Fibroblast of pulmonary artery (primary cell): ENCODE measurements at regions not wholly inside any gene's neighbourhood (a gene's known extent, or its start where the extent isn't known, plus 50 kb on each side); places are given as distances from the start of the nearest gene placed in this dataset.

Experiments used
- DNase-seq: peaks from one replicate; pipeline ENCODE4 v3.0.0-alpha.2; 2010; ENCODE audit warnings: low read depth
- H3K4me3 ChIP-seq: replicated peaks from 2 replicates; pipeline ENCODE4 v1.5.1; 2011; ENCODE audit warnings: low read depth, mild to moderate bottlenecking, control low read depth, low read length, moderate library complexity
- TF ChIP-seq, protein P1 (sequence below): IDR thresholded peaks from 2 replicates; pipeline ENCODE4 v1.5.1; 2011; ENCODE audit warnings: mild to moderate bottlenecking, control low read depth, low read length, inconsistent platforms; ENCODE audit errors: missing control alignments

GRCh38 chr4:83993774-83994173, 457.9 kb downstream of the GPAT3 start:
- TF ChIP-seq, protein P1, sequence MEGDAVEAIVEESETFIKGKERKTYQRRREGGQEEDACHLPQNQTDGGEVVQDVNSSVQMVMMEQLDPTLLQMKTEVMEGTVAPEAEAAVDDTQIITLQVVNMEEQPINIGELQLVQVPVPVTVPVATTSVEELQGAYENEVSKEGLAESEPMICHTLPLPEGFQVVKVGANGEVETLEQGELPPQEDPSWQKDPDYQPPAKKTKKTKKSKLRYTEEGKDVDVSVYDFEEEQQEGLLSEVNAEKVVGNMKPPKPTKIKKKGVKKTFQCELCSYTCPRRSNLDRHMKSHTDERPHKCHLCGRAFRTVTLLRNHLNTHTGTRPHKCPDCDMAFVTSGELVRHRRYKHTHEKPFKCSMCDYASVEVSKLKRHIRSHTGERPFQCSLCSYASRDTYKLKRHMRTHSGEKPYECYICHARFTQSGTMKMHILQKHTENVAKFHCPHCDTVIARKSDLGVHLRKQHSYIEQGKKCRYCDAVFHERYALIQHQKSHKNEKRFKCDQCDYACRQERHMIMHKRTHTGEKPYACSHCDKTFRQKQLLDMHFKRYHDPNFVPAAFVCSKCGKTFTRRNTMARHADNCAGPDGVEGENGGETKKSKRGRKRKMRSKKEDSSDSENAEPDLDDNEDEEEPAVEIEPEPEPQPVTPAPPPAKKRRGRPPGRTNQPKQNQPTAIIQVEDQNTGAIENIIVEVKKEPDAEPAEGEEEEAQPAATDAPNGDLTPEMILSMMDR, result no peak
- DNase-seq, result no peak
- no peak overlapping the region for H3K4me3 ChIP-seq

GRCh38 chr4:83989835-83990234, 453.9 kb downstream of the GPAT3 start:
- TF ChIP-seq, protein P1, result no peak
- no peak for DNase-seq
- no peak overlapping the region for H3K4me3 ChIP-seq

- H3K4me3 ChIP-seq, result no peak overlapping the region
- DNase-seq, result no peak
- TF ChIP-seq, protein P1, result no peak
These were observed 445.2 kb downstream of the GPAT3 start for GRCh38 chr4:83981156-83981555.

GRCh38 chr4:83979773-83980172, 443.9 kb downstream of the GPAT3 start:
- no peak for DNase-seq
- TF ChIP-seq, protein P1, result no peak
- no peak overlapping the region for H3K4me3 ChIP-seq

- TF ChIP-seq, protein P1, result no peak
- peak; percentile 1 for DNase-seq
- H3K4me3 ChIP-seq, result no peak overlapping the region
These were observed 438.3 kb downstream of the GPAT3 start for GRCh38 chr4:83974111-83974780.

DNA sequence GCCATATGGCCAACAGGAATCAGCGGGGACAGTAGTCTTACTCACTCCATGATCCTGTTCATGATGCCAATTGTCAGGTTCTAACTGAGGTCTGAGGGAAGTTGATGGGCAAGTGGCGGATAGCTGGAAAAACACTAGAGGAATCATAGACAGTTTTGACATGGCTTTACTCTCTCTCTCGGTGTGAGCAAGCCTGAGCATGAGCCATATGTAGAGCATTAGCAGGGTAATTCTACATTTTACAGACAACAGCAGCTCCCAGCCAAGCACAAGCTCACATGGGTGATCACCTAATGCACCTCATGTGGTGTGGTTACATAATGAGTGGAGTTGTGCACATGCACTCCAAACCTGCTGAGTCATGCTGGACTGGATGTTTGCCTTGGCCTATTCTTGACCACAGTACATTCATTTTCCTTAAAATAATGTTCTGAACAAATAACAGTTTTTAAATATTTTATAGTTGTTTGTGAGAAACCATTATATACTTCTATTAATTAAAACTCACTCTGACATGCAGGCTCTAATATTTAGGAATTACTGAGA, 429.2 kb downstream of the GPAT3 start:
- H3K4me3 ChIP-seq, result no peak overlapping the region
- DNase-seq, result peak; percentile 10
- TF ChIP-seq, protein P1, result no peak

- TF ChIP-seq, protein P1, result no peak
- H3K4me3 ChIP-seq, result no peak overlapping the region
- DNase-seq, result no peak
These were observed 426.6 kb downstream of the GPAT3 start for GRCh38 chr4:83962492-83962891.
